ENCODE measurements at regions not wholly inside any gene's neighbourhood (a gene's known extent, or its start where the extent isn't known, plus 50 kb on each side); places are given as distances from the start of the nearest gene placed in this dataset.
"Not testable (repeated sequence)": the region's sequence is repeated elsewhere in the genome, so short reads cannot be mapped to it uniquely, and the experiment has no call there.

DNA sequence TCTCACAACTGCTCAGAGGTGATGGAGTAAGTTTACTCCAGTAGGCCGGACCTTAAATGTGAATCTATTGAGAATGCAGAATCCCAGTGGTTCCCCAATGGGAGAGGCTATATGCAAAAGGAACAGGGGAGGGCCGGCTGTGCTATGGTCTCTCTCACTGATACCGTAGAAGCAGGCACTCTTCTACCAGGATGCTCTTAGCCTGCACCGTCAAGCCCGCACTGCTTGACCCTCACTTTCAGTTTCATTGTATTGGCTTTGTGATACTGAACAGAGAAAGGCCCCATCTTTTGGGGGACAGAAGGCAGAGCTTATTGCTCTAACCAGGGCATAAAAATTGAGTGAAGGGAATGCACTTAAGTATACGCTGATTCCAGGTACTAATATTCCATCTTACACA is 615.0 kb upstream of the RGMB start:
- DNase-seq, result no peak

DNA sequence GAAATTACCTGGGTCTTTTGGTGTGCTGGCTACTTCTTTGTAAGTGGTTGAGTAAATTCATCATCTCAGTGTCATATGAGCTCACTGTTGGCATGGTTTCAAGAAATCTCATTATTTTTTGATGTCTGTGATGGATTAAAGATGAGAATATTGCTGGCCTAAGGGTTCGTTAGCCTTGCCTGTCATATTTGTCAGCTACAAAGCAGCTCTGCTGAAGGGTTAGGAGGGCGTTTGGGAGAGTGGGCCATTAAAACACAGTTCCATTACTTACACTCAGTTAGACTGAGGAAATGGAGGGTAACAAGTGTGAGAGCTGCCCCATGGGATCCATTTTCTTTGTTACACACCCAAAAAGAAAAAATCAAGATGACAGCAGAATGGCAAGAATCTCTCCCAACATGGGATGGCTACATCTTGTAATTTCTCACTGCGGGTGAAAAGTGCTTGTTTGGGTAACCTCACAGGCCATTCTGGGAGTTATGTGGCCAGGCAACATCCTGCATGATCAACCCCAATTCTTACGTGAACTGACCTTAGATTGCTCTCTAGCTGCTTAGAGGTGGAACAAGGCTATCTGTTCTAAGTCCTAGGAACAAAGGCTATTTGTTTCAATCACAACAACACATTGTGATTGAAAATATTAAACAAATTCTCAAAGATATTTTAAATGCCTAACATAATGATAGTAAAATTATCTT is 609.5 kb upstream of the RGMB start:
- DNase-seq, result no peak

DNA sequence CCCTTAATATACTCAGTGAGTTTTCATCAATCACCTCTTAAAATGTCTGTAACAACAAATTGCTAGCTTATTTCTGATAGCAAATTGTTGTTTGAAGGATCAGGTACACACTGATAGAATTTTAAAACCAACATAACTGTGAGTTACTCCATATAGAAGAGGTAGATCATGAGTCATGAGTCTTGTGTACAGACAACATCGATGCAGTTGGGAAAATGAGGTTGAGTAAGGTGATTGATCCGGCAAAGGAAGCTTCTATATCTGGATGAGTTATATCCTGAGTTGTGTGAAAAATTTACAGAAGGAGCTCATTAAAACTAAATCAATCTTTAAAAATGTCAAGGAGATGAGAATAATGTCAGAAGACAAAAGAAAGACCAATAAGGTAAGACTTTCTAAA is 604.6 kb upstream of the RGMB start:
- DNase-seq, result no peak

DNA sequence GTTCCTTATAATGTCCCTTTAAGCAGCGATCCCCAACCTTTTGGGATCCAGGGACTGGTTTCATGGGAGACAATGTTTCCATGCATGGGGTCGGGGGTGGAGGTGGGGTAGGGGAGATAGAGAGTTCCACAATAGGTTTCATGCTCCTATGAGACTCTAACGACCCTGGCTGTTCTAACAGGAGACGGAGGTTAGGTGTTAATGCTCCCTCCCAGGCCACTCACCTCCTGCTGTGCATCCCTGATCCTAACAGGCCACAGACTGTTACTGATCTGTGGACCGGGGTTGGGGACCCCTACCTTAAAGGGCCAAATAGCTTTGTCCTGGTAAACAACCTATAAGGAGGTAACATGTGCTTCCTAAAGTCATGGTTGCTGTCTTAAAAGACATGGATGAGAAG is 602.5 kb upstream of the RGMB start:
- no peak for DNase-seq

DNA sequence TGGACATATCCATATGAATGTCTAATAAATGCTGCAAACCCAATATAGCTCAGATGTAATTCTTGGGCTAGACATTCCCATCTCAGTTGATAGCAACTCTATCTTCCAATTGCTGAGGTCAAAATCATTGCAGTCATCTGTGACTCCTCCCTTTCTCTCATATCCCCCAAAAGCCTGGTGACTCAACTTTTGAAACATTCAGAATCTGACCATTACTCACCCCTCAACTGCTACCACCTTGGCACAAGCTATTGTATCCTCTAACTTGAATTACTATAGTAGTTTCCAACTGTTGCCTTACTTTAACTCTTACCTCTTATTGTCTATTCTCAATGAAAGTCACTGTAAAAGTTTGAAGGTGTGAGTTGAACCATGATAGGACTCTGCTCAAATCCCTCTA is 600.1 kb upstream of the RGMB start:
- no peak for DNase-seq

DNA sequence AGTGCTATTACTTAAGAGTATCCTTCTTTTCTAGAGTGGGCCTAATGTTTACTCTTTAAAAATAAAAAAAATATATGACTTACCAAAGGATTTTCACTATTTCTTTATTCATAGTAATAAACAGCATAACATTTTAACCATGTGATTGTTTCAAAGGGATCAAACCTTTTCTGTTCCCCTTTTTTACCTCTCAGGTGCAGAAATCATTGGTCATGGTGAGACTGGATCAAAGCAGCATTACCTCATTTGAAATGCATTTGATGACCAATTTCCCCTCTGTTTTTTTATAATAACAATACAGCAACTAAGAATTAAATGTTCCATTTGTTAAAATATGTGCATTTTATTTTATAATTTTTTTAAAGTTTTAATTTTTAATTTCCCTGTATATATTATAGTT is 598.0 kb upstream of the RGMB start:
- DNase-seq, result no peak

DNA sequence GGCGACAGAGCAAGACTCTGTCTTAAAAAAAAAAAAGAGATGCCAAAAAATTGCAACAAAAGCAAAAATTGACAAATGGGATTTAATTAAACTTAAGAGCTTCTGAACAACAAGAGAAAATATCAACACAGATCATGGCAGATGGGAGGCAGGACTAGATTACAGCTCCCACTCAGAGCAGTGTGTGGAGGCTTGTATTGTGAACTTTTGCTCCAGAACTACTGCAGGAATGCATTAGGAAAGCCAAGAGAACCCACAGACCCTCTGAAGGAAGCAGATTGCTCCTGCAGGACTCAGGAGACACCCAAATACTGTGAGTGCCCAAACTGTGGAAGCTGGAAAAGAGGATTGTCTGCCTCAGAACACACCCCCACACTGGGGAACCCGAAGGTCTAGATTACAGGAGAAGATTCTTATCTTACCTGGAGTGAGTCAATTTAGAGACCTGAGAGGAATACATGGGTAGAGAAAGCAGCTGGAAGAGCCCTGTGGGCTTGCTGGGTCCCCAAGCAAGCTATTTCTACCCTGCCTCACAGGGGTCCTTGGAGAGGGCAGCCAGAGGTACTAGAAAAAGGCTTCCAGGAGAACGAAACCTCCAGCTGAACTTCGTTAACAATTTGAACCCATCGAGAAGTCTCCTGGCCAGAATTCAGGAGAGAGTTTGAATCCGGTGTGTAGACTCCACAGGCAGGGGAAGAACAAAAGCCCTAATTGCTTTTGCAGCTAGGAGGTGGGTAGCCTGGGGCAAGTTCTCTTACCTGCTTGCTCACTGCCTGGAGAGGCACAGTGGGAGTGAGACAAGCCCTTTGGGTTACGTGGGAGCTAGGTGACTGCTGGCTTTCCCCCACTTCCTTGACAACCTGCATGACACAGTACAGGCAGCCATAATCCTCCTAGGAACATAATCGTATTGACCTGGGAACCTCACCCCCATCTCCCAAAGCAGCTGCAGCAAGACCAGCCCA is 593.4 kb upstream of the RGMB start:
- no peak for DNase-seq

DNA sequence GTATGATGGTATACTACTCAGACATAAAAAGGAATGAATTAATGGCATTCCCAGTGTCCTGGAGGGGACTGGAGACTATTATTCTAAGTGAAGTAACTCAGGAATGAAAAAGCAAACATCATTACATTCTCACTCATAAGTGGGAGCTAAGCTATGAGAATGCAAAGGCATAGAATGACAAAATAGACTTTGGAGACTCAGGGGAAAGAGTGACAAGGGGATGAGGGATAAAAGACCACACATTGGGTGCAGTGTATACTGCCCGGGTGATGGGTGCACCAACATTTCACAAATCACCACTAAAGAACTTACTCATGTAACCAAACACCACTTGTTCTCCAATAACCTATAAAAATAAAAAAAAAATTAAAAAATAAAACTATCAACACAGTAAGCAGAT is 587.3 kb upstream of the RGMB start:
- no peak for DNase-seq

DNA sequence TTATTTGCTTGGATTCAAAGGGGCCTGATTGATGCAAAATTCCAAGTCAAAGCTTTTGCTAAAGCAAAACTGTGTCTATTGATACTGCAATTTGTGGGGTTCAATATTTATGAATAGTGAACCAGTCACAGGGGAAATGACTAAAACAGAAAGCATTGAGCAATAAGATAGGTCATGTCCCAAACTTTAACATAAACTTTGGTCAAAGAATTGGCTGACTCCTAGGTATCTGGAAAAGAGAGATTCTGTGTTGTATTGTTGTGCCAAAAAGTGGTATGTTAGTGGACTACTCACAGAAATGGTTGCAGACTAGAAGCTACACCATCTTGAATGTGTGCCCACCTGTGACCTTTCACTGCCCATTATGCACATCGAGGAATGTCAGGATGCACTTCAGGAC is 585.5 kb upstream of the RGMB start:
- no peak for DNase-seq

DNA sequence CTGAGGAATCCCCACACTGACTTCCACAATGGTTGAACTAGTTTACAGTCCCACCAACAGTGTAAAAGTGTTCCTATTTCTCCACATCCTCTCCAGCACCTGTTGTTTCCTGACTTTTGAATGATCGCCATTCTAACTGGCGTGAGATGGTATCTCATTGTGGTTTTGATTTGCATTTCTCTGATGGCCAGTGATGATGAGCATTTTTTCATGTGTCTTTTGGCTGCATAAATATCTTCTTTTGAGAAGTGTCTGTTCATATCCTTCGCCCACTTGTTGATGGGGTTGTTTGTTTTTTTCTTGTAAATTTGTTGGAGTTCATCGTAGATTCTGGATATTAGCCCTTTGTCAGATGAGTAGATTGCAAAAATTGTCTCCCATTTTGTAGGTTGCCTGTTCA is 583.1 kb upstream of the RGMB start:
- not testable (repeated sequence) for DNase-seq

DNA sequence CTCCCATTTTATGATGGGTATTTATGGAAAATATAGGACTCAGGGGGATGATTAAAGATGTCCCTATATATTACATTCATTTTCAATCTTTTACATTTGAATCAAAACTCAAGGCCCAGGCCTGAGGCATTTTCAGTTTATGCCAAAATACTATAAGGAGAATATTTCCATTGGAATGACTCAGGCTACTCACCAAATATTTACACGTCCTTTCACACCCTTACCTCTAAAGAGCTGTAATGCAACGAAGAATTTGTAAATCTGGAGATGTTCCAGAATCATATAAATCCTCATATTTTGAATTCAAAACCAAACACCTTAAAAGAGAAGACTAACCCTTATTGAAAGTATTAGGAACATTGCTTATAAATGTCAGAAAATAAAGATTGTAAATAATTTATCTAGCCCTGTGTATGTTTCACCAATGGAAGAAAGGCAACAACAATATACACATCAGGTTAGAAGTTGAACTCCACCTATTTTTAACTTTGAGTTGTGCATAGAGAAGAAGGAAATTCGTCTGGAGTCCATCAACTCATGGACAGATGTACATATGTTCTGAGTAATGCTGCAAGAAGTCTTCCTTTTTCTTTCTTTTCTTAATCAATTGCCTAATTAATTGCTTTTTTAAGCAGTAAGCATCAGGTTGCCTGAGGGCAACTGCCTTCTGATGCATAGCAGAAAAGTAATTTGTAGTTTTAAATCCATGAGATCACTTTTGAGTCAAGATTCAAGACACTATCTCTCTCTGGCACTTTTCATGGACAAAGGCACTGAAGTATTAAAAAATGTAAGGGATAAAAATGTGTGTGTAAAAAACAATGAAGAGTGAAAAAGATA is 579.3 kb upstream of the RGMB start:
- no peak for DNase-seq

DNA sequence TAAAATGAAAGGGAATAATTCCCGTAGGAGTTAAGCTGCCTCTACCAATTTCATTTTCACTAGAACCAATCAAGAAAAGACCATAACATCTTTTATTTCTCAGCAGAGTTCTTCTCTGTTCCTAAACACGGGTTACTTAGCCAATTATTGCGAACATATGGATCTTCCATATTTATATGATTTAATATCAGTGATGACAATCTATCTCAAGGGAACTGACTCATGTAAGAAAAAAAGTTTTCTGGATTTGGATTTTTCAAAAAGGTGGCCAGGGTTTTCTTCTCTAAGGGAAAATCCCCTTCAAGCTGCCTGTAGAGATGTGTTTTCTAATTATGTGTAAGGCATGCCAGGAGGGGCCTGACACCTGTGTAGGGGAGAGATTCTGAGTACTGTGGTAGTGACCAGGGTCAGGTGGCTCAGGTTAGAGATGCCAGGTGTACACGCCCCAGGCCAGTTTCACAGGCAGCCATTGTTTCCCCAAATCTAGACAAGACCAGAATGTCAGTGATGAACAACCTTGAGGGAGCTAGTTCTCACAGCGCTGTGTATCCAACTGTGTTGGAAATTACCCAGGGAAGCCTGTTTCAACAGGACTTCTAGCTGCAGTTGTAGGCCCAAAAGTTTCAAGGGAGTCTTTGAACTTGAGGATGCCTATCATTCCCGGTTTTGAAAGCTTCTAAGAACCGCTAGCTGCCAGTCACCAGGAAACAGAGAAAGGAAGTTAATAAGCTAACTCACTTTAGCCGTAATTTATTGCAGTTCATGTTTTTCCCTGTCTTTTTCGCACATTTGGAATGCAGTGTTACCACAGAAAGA is 572.5 kb upstream of the RGMB start:
- DNase-seq, result no peak

DNA sequence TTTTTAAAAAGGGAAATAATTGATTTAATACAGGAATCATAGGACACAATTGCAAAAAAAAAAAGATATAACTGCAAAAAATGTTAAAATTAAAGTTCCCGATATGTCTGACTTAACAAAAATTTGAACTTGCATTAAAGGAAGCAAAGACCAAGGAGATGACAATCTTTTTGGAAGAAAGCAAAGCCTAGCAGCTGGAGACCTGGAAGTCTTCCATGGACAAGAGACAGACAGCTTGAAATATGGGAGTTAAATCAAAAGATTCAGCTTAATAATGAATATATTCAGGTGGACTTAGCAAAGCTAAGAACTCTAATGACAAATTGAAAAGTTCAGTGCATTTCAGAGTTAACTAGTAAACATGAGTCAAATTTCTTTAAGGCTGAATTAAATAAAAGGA is 568.7 kb upstream of the RGMB start:
- no peak for DNase-seq

DNA sequence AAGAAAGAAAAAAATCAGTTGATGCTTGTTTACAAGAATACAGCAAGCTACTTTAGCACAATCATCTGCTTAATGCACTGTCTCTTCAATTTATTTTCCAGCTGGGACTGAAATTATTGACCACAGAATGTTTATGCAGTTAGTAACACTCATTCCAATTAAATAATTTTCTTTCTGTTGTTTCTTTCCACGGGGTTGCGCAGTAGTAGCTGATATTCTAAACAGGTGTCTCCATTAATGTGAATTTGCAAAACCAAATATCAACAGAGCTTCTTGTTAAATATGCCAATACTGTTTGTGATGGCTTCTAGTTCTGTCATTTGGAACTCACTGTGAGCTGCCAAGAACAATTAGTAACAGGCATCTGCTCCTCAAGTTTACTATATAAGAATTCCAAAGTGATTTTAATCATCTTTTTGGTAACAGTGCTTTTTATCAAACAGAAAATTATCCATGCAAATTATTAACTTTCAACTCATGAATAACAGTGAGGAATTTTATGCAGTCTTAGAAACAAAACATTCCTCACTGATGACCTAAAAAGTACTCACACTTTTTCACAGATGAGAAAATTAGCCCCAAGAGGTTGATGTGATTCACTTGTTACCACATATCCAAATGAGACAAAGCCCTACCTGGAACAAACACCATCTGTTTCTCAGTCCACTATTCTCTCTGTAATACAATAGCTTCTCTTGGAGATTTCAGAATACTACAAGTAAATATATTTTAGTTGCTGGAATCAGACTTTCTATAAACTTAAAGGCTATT is 567.6 kb upstream of the RGMB start:
- DNase-seq, result no peak

DNA sequence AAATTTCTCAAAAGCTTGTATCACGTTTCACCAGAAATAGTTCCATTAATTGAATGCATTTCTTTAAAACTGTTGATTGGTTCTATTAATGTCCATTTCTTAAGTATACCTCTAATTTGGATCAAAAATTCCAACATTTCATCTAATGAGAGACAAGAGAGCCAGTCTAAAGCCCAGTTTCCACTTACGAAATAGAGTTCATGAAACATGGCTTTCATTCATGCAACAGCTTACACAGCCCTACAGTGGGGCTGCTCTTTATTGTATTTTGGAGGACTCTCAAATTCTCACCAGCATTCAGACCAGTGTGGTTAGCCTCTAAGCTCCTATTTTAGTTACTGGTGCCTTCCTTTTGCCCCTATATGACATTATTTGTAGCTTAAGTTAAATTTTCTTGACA is 566.9 kb upstream of the RGMB start:
- DNase-seq, result no peak

DNA sequence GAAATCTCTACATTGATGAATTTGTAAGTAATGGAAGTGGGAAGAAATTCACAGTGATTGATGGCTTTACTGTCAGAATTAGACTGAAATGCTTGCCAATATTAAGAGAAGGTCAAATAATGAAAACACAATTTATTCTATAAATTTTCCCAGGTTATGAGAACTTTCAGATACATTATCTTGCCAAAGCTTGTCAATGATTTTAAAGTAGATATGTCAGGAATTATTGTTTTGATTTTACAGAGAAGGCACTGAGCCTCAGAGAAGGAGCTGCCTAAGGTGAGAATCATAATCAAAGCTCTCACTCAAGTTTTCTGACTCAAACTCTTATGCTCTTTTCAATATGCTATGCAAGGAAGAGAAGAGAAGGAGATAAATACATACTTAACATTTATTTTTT is 564.0 kb upstream of the RGMB start:
- DNase-seq, result no peak

DNA sequence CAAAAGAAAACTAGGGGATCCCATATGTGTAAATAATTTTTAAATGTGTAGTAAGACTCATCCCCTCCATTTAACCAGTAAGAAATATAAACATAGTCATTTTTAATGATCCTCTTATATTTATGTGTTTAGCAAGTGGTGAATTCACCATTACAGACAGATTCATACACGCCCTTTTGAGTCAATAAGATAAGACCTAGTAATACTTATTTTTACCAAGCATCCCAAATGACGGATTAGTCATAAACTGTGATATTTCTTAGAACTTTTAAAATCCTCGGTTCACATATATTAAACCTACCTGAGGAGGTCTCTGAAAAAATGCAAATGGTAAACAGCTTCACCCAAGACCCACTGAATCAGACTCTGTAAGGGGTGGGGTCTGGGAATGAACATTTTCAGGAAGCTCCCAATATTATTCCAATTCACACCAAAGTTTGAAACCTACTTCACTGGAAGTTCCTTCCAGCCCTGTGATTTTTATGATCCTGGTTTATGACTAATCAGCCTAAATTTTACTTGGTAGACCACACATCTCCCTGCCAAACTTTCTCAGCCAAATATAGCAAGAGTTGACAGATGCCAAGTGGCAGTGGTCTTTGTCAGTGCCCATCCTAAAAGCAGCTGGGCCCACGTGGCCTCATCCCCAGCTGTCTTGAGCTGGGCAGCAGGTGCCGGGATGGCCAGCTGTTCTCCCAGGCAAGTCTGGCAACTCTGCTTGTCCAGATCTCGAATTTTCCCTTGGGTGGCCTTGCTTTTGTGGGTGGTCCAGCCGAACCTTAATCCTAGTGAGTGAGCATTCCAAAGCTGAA is 559.0 kb upstream of the RGMB start:
- DNase-seq, result no peak

DNA sequence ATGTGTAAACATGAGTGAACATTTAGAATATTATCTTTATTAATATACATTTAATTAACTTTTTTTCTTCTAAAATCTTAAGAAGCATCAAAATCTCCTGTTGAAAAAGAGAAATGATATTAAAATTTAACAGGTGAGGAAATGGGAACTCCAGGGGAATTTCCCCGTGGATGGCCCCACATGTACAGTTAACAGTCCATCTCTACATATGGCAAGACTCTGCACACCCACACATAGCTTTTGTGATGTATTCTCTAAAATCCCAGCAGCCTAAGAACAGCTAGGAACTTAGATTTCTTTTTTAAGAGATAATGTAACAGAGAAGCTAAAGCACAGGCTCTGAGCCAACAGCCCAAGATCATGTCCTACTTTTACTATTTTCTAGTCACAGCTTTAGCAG is 556.3 kb upstream of the RGMB start:
- DNase-seq, result no peak

DNA sequence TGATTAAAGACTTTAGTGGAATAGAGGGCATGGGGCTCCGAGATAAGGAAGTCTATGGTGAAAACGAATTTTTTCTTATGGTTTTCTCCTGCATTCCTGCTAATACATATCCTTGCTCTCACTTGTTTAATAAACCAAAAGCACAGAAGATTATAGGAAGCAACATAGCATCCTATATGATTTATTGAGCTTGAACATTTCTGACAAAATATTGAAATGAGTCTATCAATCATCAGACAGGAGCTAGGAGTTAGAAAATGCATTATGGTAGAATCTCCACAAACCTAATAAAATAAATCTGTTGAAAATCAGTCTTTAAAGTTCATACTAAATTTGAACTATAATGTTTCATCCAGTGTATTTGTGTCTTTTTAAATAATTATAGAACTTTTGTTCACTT is 554.6 kb upstream of the RGMB start:
- no peak for DNase-seq

DNA sequence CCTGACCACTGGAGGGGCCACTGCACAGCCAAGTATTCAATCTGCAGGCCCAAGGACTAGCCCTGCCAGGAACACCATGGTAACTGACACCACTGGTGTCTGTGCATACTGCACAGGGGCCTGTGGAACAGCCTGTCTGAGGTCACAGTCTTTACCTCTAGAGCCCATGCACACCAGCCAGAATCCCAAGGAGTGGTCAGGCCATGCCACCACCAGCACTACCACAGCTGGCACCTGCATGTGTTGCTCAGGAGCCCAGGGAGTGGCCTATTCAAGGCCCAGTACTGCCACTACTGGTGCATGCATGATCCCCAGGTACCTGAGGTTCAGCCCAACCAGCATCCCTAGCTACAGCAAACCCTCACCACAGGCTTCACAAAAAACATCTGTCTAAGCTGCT is 546.0 kb upstream of the RGMB start:
- no peak for DNase-seq

DNA sequence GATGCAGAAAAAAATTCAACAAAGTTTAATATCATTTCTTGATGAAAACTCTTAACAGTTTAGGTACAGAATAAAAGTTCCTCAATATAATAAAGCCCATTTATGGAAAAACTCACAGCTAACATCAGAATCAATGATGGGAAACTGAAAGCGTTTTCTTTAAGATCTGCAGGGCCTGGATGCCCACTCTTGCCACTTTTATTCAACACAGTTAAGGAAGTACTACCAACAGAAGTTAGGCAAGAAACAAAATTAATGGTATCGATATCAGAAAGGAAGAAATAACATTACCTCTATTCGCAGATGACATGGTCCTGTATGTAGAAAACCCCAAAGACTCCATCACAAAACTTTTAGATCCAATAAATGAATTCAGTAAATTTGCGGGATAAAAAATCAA is 542.4 kb upstream of the RGMB start:
- DNase-seq, result no peak

Data from MV-4-11 (cell line).